Keratinocyte (primary cell): ENCODE measurements at regions not wholly inside any gene's neighbourhood (a gene's known extent, or its start where the extent isn't known, plus 50 kb on each side); places are given as distances from the start of the nearest gene placed in this dataset.

ENCODE experiments used
- DNase-seq: peaks from one replicate; pipeline ENCODE4 v3.0.0-alpha.2; 2011; ENCODE audit warnings: low read depth, missing footprints, low spot score
- FAIRE-seq: peaks from 2 replicates; lab custom pipeline; 2011; peaks lifted over from hg19 to GRCh38; lab: Jason Lieb, UNC
- H2AFZ ChIP-seq: 2 replicates; pipeline ENCODE4 v1.6.0; 2012; ENCODE audit warnings: low read length, control low read depth, inconsistent platforms; ENCODE audit not compliant: control insufficient read depth
- H3K27ac ChIP-seq: 2 replicates; pipeline ENCODE4 v1.5.1; 2011; ENCODE audit warnings: low read length; ENCODE audit not compliant: control insufficient read depth, insufficient read depth
- H3K27me3 ChIP-seq: 3 replicates; pipeline ENCODE4 v1.6.0; 2011; ENCODE audit warnings: low read length; ENCODE audit not compliant: control insufficient read depth, insufficient read depth; ENCODE audit errors: extremely low read depth
- H3K36me3 ChIP-seq, 2 experiments: 2 replicates in 1 of 2; 3 replicates in 1 of 2; pipeline ENCODE4 v1.5.1; 2011; ENCODE audit warnings: low read length in 2 of 2, mild to moderate bottlenecking in 1 of 2; ENCODE audit not compliant: control insufficient read depth in 2 of 2, insufficient read depth in 2 of 2; ENCODE audit errors: extremely low read depth in 1 of 2
- H3K4me1 ChIP-seq: 3 replicates; pipeline ENCODE4 v1.5.1; 2011; ENCODE audit warnings: low read length; ENCODE audit not compliant: control insufficient read depth, insufficient read depth; ENCODE audit errors: extremely low read depth
- H3K4me2 ChIP-seq: 3 replicates; pipeline ENCODE4 v1.6.0; 2011; ENCODE audit warnings: low read depth, low read length; ENCODE audit not compliant: control insufficient read depth, insufficient read depth; ENCODE audit errors: extremely low read depth
- H3K4me3 ChIP-seq, 3 experiments: fragments of 200-600 bp in 1 of 3; sonication (generic) in 1 of 3; 2 replicates in 2 of 3; 3 replicates in 1 of 3; pipeline ENCODE4 v1.5.1; 2011 to 2016; ENCODE audit warnings: low read length in 3 of 3, mild to moderate bottlenecking in 3 of 3, control low read depth in 2 of 3, inconsistent platforms in 1 of 3, low read depth in 1 of 3, mixed read lengths in 1 of 3, mixed run types in 1 of 3, moderate library complexity in 1 of 3; ENCODE audit not compliant: control insufficient read depth in 2 of 3, insufficient read depth in 2 of 3; ENCODE audit errors: extremely low read depth in 1 of 3
- H3K79me2 ChIP-seq: 2 replicates; pipeline ENCODE4 v1.6.0; 2012; ENCODE audit warnings: low read length; ENCODE audit not compliant: control insufficient read depth, insufficient read depth
- H3K9ac ChIP-seq: 3 replicates; pipeline ENCODE4 v1.6.0; 2011; ENCODE audit warnings: low read length; ENCODE audit not compliant: control insufficient read depth, insufficient read depth; ENCODE audit errors: extremely low read depth
- H3K9me1 ChIP-seq: 3 replicates; pipeline ENCODE4 v1.6.0; 2011; ENCODE audit warnings: low read length; ENCODE audit not compliant: control insufficient read depth, insufficient read depth; ENCODE audit errors: extremely low read depth
- H3K9me3 ChIP-seq: 2 replicates; pipeline ENCODE4 v1.5.1; 2012; ENCODE audit warnings: low read depth, low read length; ENCODE audit not compliant: control insufficient read depth
- H4K20me1 ChIP-seq: 3 replicates; pipeline ENCODE4 v1.6.0; 2011; ENCODE audit warnings: low read length; ENCODE audit not compliant: control insufficient read depth, insufficient read depth; ENCODE audit errors: extremely low read depth
- CTCF ChIP-seq, 3 experiments: IDR thresholded peaks in 1 of 3; conservative IDR thresholded peaks in 1 of 3; optimal IDR thresholded peaks in 1 of 3; 2 replicates in 2 of 3; 3 replicates in 1 of 3; pipeline versions ENCODE3 to v1.5.1; 2011; ENCODE audit warnings: low read length in 3 of 3, mild to moderate bottlenecking in 3 of 3, moderate library complexity in 2 of 3, control low read depth in 1 of 3, inconsistent platforms in 1 of 3; ENCODE audit not compliant: insufficient read depth in 2 of 3; ENCODE audit errors: extremely low read depth in 1 of 3
- EZH2 ChIP-seq: IDR thresholded peaks from one replicate; pipeline ENCODE4 v1.6.1; 2012; ENCODE audit warnings: inconsistent platforms, mild to moderate bottlenecking, low read length, moderate library complexity
- dilution Hi-C: fragments of 300-500 bp; cut with MboI; formaldehyde crosslinking; loops from one replicate; pipeline ENCODE4 v1.7.0; 2020; ENCODE audit warnings: low sequenced_read_pairs; ENCODE audit not compliant: extremely low pct_ligation_motif_present

- no peak overlapping the region for H2AFZ ChIP-seq
- peaks cover 24% of the 10 kb centered on the region for H4K20me1 ChIP-seq
- no peaks in the 10 kb centered on the region for H3K9me1 ChIP-seq
- FAIRE-seq (no peak), DNase-seq (no peak)
- dilution Hi-C loops: no loop called here
- H3K4me2 ChIP-seq: no peak overlapping the region
- H3K9me3 ChIP-seq: no peaks in the 10 kb centered on the region
- H3K9ac ChIP-seq: no peak overlapping the region
- H3K4me1 ChIP-seq: no peaks in the 10 kb centered on the region
- H3K27ac ChIP-seq: no peak overlapping the region
- H3K79me2 ChIP-seq: peaks cover 40% of the 10 kb centered on the region
- TF ChIP-seq CTCF (optimal IDR thresholded peaks at IDR 0.05 in 1 of 3, IDR thresholded peaks at IDR 0.05 in 1 of 3, conservative IDR thresholded peaks at IDR 0.05 in 1 of 3; ENCODE audit: extremely low read depth in 1 of 3, insufficient read depth in 2 of 3, low read length in 3 of 3) (no peak), EZH2 (no peak)
- H3K27me3 ChIP-seq: no peaks in the 10 kb centered on the region
- no peak overlapping the region for H3K4me3 ChIP-seq
- peaks cover 21 to 49% of the 10 kb centered on the region in 2 experiments for H3K36me3 ChIP-seq
Measured at GRCh38 chr12:124487834-124488165, 79.6 kb downstream of the NCOR2 start.

- H3K79me2 ChIP-seq: peaks cover 35% of the 10 kb centered on the region
- no peak overlapping the region for H3K9ac ChIP-seq
Measured at GRCh38 chr12:124487066-124487833, 80.2 kb downstream of the NCOR2 start.

More at GRCh38 chr12:124487066-124487833, 80.2 kb downstream of the NCOR2 start:
- FAIRE-seq: no peak
- Histone ChIP-seq H3K9me3 (no peaks in the 10 kb centered on the region), H3K27me3 (no peaks in the 10 kb centered on the region), H3K4me1 (no peaks in the 10 kb centered on the region), H4K20me1 (peaks cover 21% of the 10 kb centered on the region), H3K27ac (no peak overlapping the region), H3K4me3 (no peak overlapping the region), H2AFZ (no peak overlapping the region), H3K9me1 (no peaks in the 10 kb centered on the region), H3K4me2 (no peak overlapping the region), H3K36me3 (peaks cover 18 to 48% of the 10 kb centered on the region in 2 experiments)
- DNase-seq: no peak
- dilution Hi-C loops: no loop called here
- TF ChIP-seq CTCF (optimal IDR thresholded peaks at IDR 0.05 in 1 of 3, IDR thresholded peaks at IDR 0.05 in 1 of 3, conservative IDR thresholded peaks at IDR 0.05 in 1 of 3; ENCODE audit: extremely low read depth in 1 of 3, insufficient read depth in 2 of 3, low read length in 3 of 3) (no peak), EZH2 (no peak)
